ENCODE measurements at regions not wholly inside any gene's neighbourhood (a gene's known extent, or its start where the extent isn't known, plus 50 kb on each side); places are given as distances from the start of the nearest gene placed in this dataset.

GRCh38 chr3:176611703-176612102, 585.6 kb downstream of the TBL1XR1 start:
- no peak for TF ChIP-seq ZBTB49 (CRISPR knock-in tag; IDR thresholded peaks at IDR 0.05; ENCODE audit: borderline replicate concordance)
- no peak for TF ChIP-seq POLR2A (conservative IDR thresholded peaks at IDR 0.05)
- TF ChIP-seq ARHGAP35 (IDR thresholded peaks at IDR 0.05; ENCODE audit: partially characterized antibody): no peak
- TF ChIP-seq ZFX (CRISPR knock-in tag; IDR thresholded peaks at IDR 0.05): no peak
- no peak for TF ChIP-seq PATZ1 (CRISPR knock-in tag; IDR thresholded peaks at IDR 0.05; ENCODE audit: borderline replicate concordance)
- TF ChIP-seq, protein P1, sequence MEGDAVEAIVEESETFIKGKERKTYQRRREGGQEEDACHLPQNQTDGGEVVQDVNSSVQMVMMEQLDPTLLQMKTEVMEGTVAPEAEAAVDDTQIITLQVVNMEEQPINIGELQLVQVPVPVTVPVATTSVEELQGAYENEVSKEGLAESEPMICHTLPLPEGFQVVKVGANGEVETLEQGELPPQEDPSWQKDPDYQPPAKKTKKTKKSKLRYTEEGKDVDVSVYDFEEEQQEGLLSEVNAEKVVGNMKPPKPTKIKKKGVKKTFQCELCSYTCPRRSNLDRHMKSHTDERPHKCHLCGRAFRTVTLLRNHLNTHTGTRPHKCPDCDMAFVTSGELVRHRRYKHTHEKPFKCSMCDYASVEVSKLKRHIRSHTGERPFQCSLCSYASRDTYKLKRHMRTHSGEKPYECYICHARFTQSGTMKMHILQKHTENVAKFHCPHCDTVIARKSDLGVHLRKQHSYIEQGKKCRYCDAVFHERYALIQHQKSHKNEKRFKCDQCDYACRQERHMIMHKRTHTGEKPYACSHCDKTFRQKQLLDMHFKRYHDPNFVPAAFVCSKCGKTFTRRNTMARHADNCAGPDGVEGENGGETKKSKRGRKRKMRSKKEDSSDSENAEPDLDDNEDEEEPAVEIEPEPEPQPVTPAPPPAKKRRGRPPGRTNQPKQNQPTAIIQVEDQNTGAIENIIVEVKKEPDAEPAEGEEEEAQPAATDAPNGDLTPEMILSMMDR (IDR thresholded peaks at IDR 0.05 in 2 of 3, conservative IDR thresholded peaks at IDR 0.05 in 1 of 3; ENCODE audit: insufficient read depth in 2 of 3, low read depth in 1 of 3, low read length in 3 of 3): no peak
- TF ChIP-seq ZBTB34 (CRISPR knock-in tag; IDR thresholded peaks at IDR 0.05): no peak
- no peak for TF ChIP-seq PHF20 (IDR thresholded peaks at IDR 0.05; ENCODE audit: partially characterized antibody)
- TF ChIP-seq MCM5 (IDR thresholded peaks at IDR 0.05; ENCODE audit: low read depth): no peak
- TF ChIP-seq SMARCA5 (IDR thresholded peaks at IDR 0.05): no peak
- no peak for TF ChIP-seq SIN3A (IDR thresholded peaks at IDR 0.05; ENCODE audit: borderline replicate concordance in 2 of 2, control insufficient read depth in 1 of 2, low read depth in 2 of 2, low read length in 2 of 2)
- no peak for TF ChIP-seq POLR2AphosphoS2 (IDR thresholded peaks at IDR 0.05; ENCODE audit: low read length)

All from K562 (cell line).